MM.1S (cell line): ENCODE measurements at regions not wholly inside any gene's neighbourhood (a gene's known extent, or its start where the extent isn't known, plus 50 kb on each side); places are given as distances from the start of the nearest gene placed in this dataset.

Source experiments
- EZH2 ChIP-seq: fragments of 300-600 bp; sonication (generic); optimal IDR thresholded peaks from 2 replicates; pipeline ENCODE3; 2017; ENCODE audit warnings: low read depth, mild to moderate bottlenecking, antibody characterized with exemption, low read length, mixed read lengths
- TF ChIP-seq, protein P1 (sequence below): fragments of 300-600 bp; sonication (generic); IDR thresholded peaks from 2 replicates; pipeline ENCODE4 v1.5.1; 2016; ENCODE audit warnings: antibody characterized with exemption, low read length, mixed read lengths

DNA sequence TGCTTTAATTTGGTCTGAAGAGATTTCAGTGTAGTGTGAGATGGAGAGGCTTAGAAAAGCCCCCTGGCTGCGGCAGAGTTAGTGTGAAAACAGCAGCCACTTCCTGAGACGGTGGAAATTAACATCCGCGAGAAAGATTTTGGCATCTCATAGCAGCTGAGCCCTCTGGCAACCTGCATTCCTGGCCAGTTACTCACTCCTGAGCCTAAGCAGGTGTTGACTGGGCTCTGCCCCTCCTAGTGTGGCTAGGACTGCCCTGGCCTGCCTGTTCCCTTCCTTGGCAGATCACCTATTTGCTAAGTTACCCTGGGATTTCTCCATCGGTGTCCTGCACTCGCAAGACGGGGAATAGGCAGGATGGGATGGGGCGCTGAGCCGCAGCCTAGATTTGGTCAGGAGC lies 57.6 kb upstream of the LMTK2 start:
- TF ChIP-seq, protein P1, sequence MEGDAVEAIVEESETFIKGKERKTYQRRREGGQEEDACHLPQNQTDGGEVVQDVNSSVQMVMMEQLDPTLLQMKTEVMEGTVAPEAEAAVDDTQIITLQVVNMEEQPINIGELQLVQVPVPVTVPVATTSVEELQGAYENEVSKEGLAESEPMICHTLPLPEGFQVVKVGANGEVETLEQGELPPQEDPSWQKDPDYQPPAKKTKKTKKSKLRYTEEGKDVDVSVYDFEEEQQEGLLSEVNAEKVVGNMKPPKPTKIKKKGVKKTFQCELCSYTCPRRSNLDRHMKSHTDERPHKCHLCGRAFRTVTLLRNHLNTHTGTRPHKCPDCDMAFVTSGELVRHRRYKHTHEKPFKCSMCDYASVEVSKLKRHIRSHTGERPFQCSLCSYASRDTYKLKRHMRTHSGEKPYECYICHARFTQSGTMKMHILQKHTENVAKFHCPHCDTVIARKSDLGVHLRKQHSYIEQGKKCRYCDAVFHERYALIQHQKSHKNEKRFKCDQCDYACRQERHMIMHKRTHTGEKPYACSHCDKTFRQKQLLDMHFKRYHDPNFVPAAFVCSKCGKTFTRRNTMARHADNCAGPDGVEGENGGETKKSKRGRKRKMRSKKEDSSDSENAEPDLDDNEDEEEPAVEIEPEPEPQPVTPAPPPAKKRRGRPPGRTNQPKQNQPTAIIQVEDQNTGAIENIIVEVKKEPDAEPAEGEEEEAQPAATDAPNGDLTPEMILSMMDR = no peak
- no peak for TF ChIP-seq EZH2
